ENCODE measurements at regions not wholly inside any gene's neighbourhood (a gene's known extent, or its start where the extent isn't known, plus 50 kb on each side); places are given as distances from the start of the nearest gene placed in this dataset.

- H3K4me3 ChIP-seq (ENCODE audit: insufficient read depth, low read depth, low read length) = no peak overlapping the region
- no peaks in the 10 kb centered on the region for H3K36me3 ChIP-seq (replicated peaks; ENCODE audit: control insufficient read depth, insufficient read depth, low read length)
- no peak for DNase-seq
- peaks cover 6% of the 10 kb centered on the region for H3K27me3 ChIP-seq (ENCODE audit: control insufficient read depth, insufficient read depth, low read length)
These were observed 139.1 kb upstream of the ADRA1B start for GRCh38 chr5:159777049-159777660.

DNA sequence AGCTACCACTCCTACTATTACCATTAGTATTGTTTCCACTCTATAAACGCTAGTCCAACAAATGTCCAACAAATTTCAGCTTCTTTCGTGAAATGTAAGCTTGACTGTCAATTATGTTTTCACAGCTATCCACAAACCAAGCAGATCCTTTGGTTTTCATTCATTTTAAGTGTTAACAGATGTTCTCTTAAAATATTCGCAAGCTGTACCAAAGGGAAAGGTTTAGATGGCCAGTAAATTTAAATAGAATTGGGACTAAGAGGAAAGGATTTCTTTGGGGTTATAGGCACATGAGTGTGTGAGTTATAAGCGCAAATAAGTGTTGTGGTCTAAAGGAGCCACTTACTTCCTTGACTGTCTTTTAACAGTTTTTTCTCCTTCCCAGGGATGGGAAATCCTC, 136.8 kb upstream of the ADRA1B start:
- no peaks in the 10 kb centered on the region for H3K36me3 ChIP-seq (replicated peaks; ENCODE audit: control insufficient read depth, insufficient read depth, low read length)
- no peak for DNase-seq
- no peak overlapping the region for H3K4me3 ChIP-seq (ENCODE audit: insufficient read depth, low read depth, low read length)
- H3K27me3 ChIP-seq (ENCODE audit: control insufficient read depth, insufficient read depth, low read length) = no peaks in the 10 kb centered on the region

DNA sequence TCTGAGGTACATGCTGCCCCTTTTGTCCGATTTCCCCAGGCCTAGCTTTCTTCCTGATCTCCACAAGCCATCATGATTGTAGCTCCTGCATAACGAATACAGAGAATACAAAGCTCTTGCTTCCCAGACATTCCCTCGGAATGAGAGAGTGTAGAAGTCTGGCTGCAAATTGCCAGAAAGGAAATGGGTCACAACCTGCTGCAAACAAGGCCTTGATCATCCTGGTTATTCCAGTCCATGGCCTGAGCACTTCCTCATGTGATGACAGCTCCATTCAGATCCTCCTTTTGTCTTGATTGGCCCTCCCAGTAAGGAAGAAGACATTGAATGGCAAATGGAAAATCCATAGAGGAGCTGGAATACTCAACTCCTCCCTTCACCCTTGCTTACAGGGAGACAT, 136.0 kb upstream of the ADRA1B start:
- H3K36me3 ChIP-seq (replicated peaks; ENCODE audit: control insufficient read depth, insufficient read depth, low read length) = no peaks in the 10 kb centered on the region

DNA sequence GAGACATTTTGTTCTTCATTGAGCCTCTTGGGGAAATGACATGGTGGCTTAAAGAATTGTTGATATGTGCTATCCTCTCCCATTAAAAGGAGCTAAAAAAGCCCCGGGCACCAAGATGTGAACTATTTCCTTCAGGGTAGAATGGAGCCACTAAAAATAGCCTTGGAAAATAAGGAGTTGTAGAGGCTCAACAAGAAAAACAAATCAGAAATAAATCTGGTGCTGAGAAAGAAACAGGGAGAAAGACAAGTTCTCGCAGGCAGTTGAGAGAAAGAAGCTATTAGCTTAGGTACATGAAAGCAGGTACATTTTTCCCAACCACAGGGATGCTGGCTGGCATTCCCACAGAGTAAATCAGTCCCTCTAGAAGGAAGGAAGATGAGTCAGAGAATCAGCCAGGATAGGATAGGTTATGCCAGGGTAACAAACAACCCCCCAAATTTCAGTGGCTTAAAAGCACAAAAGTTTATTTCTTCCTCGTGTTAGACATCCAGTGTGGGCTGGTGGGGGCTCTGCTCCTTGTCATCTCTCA, 134.6 kb upstream of the ADRA1B start:
- no peak for DNase-seq
- Histone ChIP-seq H3K27me3 (ENCODE audit: control insufficient read depth, insufficient read depth, low read length) (no peaks in the 10 kb centered on the region), H3K36me3 (replicated peaks; ENCODE audit: control insufficient read depth, insufficient read depth, low read length) (no peaks in the 10 kb centered on the region), H3K4me3 (ENCODE audit: insufficient read depth, low read depth, low read length) (no peak overlapping the region)

More for the DNA sequence above, 136.0 kb upstream of the ADRA1B start:
- H3K4me3 ChIP-seq (ENCODE audit: insufficient read depth, low read depth, low read length) = no peak overlapping the region
- H3K27me3 ChIP-seq (ENCODE audit: control insufficient read depth, insufficient read depth, low read length) = no peaks in the 10 kb centered on the region
- no peak for DNase-seq

- DNase-seq = no peak
- Histone ChIP-seq H3K27me3 (ENCODE audit: control insufficient read depth, insufficient read depth, low read length) (no peaks in the 10 kb centered on the region), H3K4me3 (ENCODE audit: insufficient read depth, low read depth, low read length) (no peak overlapping the region), H3K36me3 (replicated peaks; ENCODE audit: control insufficient read depth, insufficient read depth, low read length) (no peaks in the 10 kb centered on the region)
These were observed 133.9 kb upstream of the ADRA1B start for GRCh38 chr5:159782197-159782994.

DNA sequence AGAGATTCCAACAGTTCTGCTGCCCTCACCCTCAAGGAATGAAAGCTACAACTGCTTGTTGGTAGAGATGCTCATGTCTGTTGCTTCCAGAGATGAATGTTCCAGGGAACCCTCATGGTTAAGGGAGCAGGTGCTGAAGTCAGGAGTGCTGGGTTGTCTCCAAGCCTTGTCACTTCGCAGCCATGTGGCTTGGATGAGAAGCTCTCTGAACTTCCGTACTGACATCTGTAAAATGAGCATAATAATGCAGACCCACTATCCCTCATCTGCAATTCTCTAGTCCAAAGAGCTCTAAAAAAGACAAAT, 133.3 kb upstream of the ADRA1B start:
- DNase-seq = no peak
- Histone ChIP-seq H3K4me3 (ENCODE audit: insufficient read depth, low read depth, low read length) (no peak overlapping the region), H3K27me3 (ENCODE audit: control insufficient read depth, insufficient read depth, low read length) (no peaks in the 10 kb centered on the region; the same call in 1 of the 2 replicates), H3K36me3 (replicated peaks; ENCODE audit: control insufficient read depth, insufficient read depth, low read length) (no peaks in the 10 kb centered on the region)

- H3K4me3 ChIP-seq (ENCODE audit: insufficient read depth, low read depth, low read length) = no peak overlapping the region
- H3K27me3 ChIP-seq (ENCODE audit: control insufficient read depth, insufficient read depth, low read length) = no peaks in the 10 kb centered on the region; the same call in 1 of the 2 replicates
- no peak for DNase-seq
- no peaks in the 10 kb centered on the region for H3K36me3 ChIP-seq (replicated peaks; ENCODE audit: control insufficient read depth, insufficient read depth, low read length)
These were observed 132.5 kb upstream of the ADRA1B start for GRCh38 chr5:159783726-159784247.

DNA sequence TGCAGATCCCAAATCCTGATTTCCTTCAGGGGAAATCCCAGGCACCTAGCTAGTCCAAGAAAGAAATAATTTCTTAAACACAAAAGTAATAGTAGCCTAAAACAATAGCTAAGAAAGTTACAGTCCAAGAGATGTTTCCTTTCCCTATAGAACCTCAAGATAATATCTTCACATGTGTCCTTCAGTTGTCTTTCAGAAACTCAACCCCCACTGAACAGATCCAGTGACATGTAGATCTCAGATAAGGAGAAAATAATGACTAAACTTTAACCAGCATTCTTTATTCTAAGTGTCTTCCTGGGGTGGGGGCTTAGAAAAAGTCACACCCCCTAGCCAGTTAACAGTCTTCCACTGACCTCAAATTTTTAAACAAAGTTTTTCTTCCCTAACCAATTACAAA, 131.3 kb upstream of the ADRA1B start:
- no peak for DNase-seq
- Histone ChIP-seq H3K27me3 (ENCODE audit: control insufficient read depth, insufficient read depth, low read length) (no peaks in the 10 kb centered on the region; the same call in 1 of the 2 replicates), H3K4me3 (ENCODE audit: insufficient read depth, low read depth, low read length) (no peak overlapping the region), H3K36me3 (replicated peaks; ENCODE audit: control insufficient read depth, insufficient read depth, low read length) (no peaks in the 10 kb centered on the region)

GRCh38 chr5:159785656-159786055, 130.6 kb upstream of the ADRA1B start:
- Histone ChIP-seq H3K4me3 (ENCODE audit: insufficient read depth, low read depth, low read length) (no peak overlapping the region), H3K27me3 (ENCODE audit: control insufficient read depth, insufficient read depth, low read length) (no peaks in the 10 kb centered on the region; the same call in 1 of the 2 replicates), H3K36me3 (replicated peaks; ENCODE audit: control insufficient read depth, insufficient read depth, low read length) (no peaks in the 10 kb centered on the region)
- no peak for DNase-seq

DNA sequence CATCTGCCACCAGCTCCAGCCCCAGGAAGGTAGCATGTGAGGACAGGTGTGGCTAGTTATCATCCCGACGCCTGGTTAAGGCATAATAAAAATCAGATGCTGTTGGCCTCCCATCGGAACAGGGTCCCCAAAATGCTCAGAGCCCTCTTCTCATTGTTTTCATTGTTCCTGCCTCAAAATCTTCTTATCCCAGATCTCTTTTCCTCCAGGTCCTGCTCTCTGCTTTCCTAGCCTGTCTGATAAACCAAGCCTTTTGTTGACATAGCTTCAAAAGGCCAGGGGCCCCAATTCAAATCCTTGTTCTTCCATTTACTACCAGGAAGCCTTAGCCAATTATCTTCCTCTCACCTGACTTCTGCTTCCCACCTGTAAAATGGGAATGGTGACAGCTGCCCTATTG, 130.1 kb upstream of the ADRA1B start:
- H3K4me3 ChIP-seq (ENCODE audit: insufficient read depth, low read depth, low read length) = no peak overlapping the region

GRCh38 chr5:159786901-159787691, 129.2 kb upstream of the ADRA1B start:
- Histone ChIP-seq H3K36me3 (replicated peaks; ENCODE audit: control insufficient read depth, insufficient read depth, low read length) (no peaks in the 10 kb centered on the region), H3K27me3 (ENCODE audit: control insufficient read depth, insufficient read depth, low read length) (no peaks in the 10 kb centered on the region; the same call in 1 of the 2 replicates), H3K4me3 (ENCODE audit: insufficient read depth, low read depth, low read length) (no peak overlapping the region)
- DNase-seq = no peak

More for the DNA sequence above, 130.1 kb upstream of the ADRA1B start:
- no peak for DNase-seq
- H3K27me3 ChIP-seq (ENCODE audit: control insufficient read depth, insufficient read depth, low read length) = no peaks in the 10 kb centered on the region; the same call in 1 of the 2 replicates
- H3K36me3 ChIP-seq (replicated peaks; ENCODE audit: control insufficient read depth, insufficient read depth, low read length) = no peaks in the 10 kb centered on the region

GRCh38 chr5:159787837-159788236, 128.4 kb upstream of the ADRA1B start:
- DNase-seq = no peak
- H3K4me3 ChIP-seq (ENCODE audit: insufficient read depth, low read depth, low read length) = no peak overlapping the region
- no peaks in the 10 kb centered on the region; the same call in 1 of the 2 replicates for H3K27me3 ChIP-seq (ENCODE audit: control insufficient read depth, insufficient read depth, low read length)
- no peaks in the 10 kb centered on the region for H3K36me3 ChIP-seq (replicated peaks; ENCODE audit: control insufficient read depth, insufficient read depth, low read length)

- Histone ChIP-seq H3K4me3 (ENCODE audit: insufficient read depth, low read depth, low read length) (no peak overlapping the region), H3K36me3 (replicated peaks; ENCODE audit: control insufficient read depth, insufficient read depth, low read length) (no peaks in the 10 kb centered on the region), H3K27me3 (ENCODE audit: control insufficient read depth, insufficient read depth, low read length) (no peaks in the 10 kb centered on the region; the same call in 1 of the 2 replicates)
- DNase-seq = no peak
These were observed 127.4 kb upstream of the ADRA1B start for GRCh38 chr5:159788835-159789331.

- Histone ChIP-seq H3K27me3 (ENCODE audit: control insufficient read depth, insufficient read depth, low read length) (no peaks in the 10 kb centered on the region; the same call in 1 of the 2 replicates), H3K4me3 (ENCODE audit: insufficient read depth, low read depth, low read length) (no peak overlapping the region), H3K36me3 (replicated peaks; ENCODE audit: control insufficient read depth, insufficient read depth, low read length) (no peaks in the 10 kb centered on the region)
- no peak for DNase-seq
These were observed 124.1 kb upstream of the ADRA1B start for GRCh38 chr5:159792180-159792579.

Measured in H7 (cell line).